ENCODE measurements at regions not wholly inside any gene's neighbourhood (a gene's known extent, or its start where the extent isn't known, plus 50 kb on each side); places are given as distances from the start of the nearest gene placed in this dataset.
"Not testable (repeated sequence)": the region's sequence is repeated elsewhere in the genome, so short reads cannot be mapped to it uniquely, and the experiment has no call there.

GRCh38 chr18:70961939-70962338 lies 673.1 kb downstream of the SOCS6 start:
- DNase-seq = no peak

GRCh38 chr18:70956554-70956953 lies 667.7 kb downstream of the SOCS6 start:
- DNase-seq = no peak

- no peak for DNase-seq
These were observed 647.3 kb downstream of the SOCS6 start for GRCh38 chr18:70936160-70936559.

GRCh38 chr18:70931942-70932814 lies 643.3 kb downstream of the SOCS6 start:
- DNase-seq = no peak

GRCh38 chr18:70920840-70921374 lies 632.1 kb downstream of the SOCS6 start:
- no peak for DNase-seq

- DNase-seq = no peak
These were observed 618.8 kb downstream of the SOCS6 start for GRCh38 chr18:70907673-70908072.

GRCh38 chr18:70892381-70892780 lies 603.5 kb downstream of the SOCS6 start:
- DNase-seq = no peak

GRCh38 chr18:70870292-70870691 lies 581.4 kb downstream of the SOCS6 start:
- no peak for DNase-seq

GRCh38 chr18:70848329-70848728 lies 559.5 kb downstream of the SOCS6 start:
- DNase-seq = no peak

- no peak for DNase-seq
These were observed 551.8 kb downstream of the SOCS6 start for GRCh38 chr18:70840649-70841048.

- DNase-seq = no peak
These were observed 538.8 kb downstream of the SOCS6 start for GRCh38 chr18:70827632-70828031.

GRCh38 chr18:70826571-70826970 lies 537.7 kb downstream of the SOCS6 start:
- DNase-seq = no peak

GRCh38 chr18:70822691-70823090 lies 533.8 kb downstream of the SOCS6 start:
- DNase-seq = no peak

- no peak for DNase-seq
These were observed 533.3 kb downstream of the SOCS6 start for GRCh38 chr18:70822117-70822516.

GRCh38 chr18:70808481-70809056 lies 519.7 kb downstream of the SOCS6 start:
- no peak for DNase-seq

- peak; percentile 6 for DNase-seq
These were observed 493.1 kb downstream of the SOCS6 start for GRCh38 chr18:70781860-70782453.

- not testable (repeated sequence) for DNase-seq
These were observed 477.4 kb downstream of the SOCS6 start for GRCh38 chr18:70766254-70766653.

- DNase-seq = no peak
These were observed 474.0 kb downstream of the SOCS6 start for GRCh38 chr18:70762812-70763211.

- no peak for DNase-seq
These were observed 469.9 kb downstream of the SOCS6 start for GRCh38 chr18:70758780-70759179.

GRCh38 chr18:70754486-70754885 lies 465.6 kb downstream of the SOCS6 start:
- DNase-seq = no peak

GRCh38 chr18:70732916-70733315 lies 444.1 kb downstream of the SOCS6 start:
- DNase-seq = no peak

GRCh38 chr18:70732188-70732587 lies 443.3 kb downstream of the SOCS6 start:
- DNase-seq = no peak

GRCh38 chr18:70720607-70721006 lies 431.8 kb downstream of the SOCS6 start:
- no peak for DNase-seq

- DNase-seq = no peak
These were observed 420.9 kb downstream of the SOCS6 start for GRCh38 chr18:70709720-70710119.

Measured in NCI-H226 (cell line).